Activated CD8-positive, alpha-beta memory T cell treated with anti-CD3 and anti-CD28 coated beads for 1 hour (primary cell): ENCODE measurements at regions not wholly inside any gene's neighbourhood (a gene's known extent, or its start where the extent isn't known, plus 50 kb on each side); places are given as distances from the start of the nearest gene placed in this dataset.

Experiments used
- DNase-seq, 2 donors: peaks; one replicate each; pipeline ENCODE4 v3.0.0-alpha.2; 2020; ENCODE audit warnings: low read depth in 1 of 2; ENCODE audit errors: extremely low read depth in 1 of 2

DNA sequence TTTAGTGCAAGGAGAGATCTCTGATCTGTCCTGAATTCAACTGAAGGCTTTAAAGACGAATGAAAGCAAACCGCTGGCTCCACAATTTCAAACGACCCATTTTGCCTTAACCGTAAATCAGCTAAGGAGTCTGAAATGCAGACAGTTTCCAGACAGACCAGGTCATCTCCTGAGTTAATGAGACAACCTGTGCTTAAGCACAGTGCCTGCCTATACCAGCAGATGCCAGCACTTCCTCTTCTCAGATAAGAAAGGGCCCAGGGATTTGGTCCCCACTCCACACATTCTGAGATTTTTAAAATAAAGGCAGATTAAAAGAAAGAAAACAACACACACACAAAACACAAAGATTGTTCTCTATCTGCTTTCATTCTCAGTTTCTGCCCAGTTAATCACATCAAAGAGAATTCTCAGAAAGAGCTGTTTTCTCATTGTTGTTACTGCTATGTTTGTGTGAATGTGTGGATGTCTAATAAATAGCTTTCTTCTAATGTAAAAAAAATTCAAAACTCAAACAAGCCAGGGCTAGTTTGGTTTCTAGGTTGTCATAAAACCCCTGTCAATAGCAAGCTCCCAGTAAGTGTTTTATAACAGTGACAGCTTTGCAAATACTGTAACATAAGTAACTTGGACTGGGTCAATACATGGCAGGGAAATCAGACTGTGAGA lies 157.7 kb upstream of the SLC24A2 start:
- no peak for DNase-seq

DNA sequence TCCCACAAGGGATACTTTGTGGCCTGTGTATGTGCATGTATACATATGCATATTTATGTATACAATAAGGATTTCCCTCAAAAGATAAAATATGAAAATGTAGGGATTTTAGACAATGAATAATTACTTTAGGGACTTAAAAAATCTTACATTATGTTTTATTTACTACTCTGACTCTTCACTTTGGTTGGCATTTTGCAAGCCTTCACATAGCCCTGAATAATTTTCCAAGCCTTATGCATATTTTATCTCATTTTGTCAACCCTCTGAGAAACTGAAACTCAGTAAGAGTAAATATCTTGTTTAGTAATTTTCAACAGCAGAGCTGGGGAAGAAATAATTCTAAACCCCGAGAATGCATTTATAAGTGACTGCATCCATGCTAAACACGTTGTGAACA lies 153.0 kb upstream of the SLC24A2 start:
- no peak for DNase-seq

DNA sequence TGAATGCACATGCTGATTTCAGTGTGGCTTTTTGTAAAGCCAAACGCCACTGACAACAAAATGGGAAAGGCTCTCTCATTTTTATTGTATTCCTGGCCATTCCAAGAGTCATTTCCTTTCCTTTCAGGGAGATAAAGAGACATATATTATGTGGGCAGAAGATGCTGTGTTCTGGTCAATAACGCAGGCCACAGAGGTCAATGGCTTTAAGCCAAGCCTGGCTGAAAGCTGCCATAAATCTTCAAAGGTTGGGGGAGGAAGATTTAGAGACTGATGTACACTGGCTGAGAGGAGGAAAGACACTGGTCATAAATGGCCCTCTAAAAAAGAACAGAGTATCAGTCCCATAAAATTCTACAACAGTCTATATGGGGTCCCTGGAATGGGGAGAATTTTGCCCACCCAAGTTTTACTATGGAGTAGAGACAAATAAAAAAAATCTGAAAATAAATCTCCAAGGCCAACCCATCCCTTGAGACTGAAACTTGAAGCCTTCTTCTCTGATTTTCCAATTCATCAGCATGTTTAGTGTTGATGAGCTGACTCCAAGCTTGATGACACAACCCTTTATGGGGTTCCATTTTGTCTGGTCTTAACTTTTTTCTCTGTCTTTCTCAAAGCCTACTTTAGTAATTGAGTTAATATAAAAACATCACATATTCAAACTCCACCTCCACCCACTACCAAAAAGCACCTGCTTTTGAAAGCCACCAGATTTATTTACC lies 152.1 kb upstream of the SLC24A2 start:
- no peak for DNase-seq

DNA sequence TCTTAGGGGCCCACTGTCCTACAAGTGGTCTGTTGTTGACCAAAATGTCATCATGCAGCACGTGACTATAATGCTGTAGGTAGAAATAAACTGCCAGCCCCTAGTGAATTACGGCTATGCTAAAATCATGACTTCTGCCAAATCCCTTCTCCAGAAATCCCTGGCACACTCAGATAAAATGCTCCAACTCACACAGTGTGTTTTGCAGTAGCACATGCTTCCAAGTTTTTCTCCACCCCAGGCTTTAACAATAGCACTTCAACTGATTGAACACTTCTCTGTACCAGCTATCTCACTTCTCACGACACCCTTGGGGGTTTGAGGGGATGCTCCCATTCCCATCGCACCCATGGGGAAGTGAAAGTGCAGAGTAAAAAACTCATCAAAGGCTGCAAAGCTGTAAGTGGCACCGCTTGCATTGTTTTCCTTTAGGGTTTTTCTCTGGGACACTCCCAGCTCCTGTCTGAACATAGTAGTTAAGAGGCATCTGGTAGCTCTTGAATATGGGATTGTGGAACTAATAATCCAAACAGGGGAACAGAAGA lies 151.0 kb upstream of the SLC24A2 start:
- DNase-seq = no peak

DNA sequence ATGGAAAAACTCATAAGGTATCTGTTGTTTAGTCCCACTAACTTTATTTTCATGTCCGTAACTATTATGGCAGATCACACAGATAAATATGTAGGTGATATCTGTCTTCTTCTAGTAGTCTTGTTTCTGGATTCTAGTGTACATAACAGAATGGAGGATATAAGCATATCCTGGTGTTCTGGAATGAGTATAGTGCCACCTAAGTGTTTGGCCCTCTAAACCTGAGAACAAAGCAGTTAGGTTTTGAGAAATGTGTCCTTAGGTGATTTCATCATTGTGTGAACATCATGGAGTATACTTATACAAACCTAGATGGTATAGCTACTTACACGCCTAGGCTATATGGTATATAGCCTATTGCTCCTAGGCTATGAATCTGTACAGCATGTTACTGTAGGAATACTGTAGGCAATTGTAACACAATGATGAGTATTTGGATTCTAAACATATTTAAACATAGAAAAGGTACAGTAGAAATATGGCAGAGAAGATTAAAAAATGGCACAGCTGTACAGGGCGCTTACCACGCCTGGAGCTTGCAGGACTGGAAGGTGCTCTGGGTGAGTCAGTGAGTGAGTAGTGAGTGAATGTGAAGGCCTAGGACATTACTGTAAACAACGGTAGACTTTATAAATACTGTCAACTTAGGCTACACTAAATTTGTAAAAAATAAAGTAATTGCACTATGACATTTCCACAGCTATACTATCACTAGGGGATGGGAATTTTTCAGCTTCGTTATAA lies 150.3 kb upstream of the SLC24A2 start:
- no peak for DNase-seq

DNA sequence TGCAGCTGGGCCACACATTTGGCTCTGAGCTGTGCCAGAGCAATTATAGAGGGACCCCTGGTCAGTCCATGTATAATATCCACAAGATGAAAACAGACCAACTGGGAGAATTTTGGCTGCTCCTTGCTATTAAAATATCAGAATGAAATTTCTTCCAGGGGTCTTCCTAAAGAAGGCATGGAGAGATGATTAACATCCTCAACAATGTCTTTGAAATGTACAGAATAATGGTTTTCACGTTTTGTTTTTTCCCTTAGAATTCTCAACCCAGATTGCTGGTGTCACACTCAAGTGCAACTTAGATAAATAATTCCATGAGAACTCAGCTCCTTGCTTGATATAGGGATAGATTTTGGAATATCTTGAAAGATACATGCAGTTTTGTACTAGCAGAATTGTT lies 148.3 kb upstream of the SLC24A2 start:
- DNase-seq = no peak

DNA sequence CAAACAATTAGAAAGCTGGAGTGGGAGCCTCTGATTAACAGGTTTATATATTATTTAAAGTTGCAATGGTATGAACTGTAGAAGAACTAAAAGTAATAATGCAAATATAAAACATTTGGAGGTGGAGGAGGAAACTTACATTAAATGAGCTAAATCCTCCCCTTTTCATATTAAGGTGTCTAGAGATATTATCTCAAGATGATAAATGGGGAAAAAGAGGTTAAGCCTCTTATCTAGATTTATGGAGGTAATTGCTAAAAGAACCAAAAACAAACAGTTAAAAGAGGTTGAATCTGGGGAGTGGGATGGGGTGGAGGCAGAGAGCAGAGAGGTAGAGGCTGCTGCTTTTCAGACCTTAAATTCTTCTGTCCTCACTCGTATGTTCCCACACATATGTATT lies 147.8 kb upstream of the SLC24A2 start:
- DNase-seq = no peak

DNA sequence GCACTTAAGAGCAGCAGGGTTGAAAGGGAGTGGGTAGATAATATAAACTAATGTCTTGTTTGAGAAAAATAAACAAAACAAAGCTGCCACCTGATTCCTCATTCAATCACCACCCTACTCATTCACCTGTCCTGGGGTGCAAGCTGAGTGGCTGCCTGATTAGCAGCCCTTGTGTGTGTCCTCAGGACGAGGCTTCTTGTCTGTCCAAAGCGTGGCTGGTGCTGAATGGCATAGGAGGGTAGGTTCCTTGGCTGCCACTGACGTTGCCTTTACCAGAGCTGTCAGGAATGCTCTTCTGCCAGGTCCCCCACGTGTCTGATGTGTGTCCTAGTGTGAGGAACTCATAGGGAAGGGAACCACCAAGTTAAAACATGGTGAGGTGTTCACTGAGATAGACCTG lies 146.6 kb upstream of the SLC24A2 start:
- DNase-seq = no peak

DNA sequence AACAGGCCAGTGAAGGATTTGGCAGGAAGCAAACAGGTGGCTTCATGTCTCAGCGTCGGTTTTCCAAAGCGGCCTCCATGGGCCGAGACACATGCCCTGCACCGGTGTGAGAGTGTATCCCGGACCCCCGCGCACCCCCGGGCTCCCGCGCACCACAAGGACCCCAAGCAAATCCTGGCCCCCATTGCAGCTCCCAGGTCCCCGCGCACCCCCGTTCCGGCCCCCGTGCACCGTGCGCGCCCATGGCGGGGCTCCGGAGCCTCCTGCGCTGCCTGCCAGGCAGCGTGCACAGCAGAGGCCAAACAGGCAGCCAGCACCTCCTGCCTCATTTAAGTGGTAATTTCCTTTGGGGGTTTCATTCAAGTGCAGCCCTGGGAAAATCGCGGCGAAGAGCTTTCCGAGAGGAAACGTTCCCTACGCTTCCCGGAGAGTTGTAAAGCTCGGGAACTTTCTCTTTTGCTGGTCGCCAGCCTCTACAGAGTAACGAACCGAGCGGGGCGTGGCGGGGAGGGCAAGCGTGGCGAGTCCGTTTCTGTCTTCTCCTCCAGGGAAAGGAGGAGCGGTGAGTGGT lies 145.5 kb upstream of the SLC24A2 start:
- no peak for DNase-seq

DNA sequence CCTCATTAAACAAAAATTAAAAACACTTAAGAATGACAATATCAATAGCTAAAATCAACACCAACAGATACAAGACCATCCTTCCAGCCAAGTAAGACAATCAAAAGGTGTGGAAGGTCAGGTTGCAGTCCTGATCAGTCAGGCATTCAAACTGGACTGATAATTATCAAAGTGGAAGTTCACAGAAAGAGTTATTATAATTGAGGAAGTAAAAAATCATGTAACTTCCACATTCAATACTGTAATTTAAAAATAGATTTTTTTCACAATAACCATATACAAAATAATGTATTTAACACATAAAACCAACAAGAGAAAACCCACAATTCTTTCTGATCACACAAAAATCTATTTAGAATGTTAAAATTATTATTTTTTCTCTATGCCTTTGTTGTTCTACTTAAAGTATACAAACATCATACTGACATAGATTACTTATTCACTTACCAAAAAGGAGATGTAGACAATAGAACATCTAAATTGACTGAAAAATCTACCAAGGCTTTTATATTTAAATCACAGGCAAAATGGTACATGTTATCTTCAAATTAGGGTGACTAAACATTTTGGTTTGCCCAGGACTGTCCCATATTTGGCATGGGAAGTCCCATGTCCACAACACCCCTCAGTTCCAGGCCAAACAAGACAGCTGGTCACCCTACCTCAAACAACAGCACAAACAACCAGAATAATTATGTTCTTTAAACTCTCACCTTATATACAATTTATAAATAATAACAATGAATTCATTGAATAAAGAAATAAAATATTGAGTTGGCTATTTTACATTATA lies 142.5 kb upstream of the SLC24A2 start:
- DNase-seq = no peak

DNA sequence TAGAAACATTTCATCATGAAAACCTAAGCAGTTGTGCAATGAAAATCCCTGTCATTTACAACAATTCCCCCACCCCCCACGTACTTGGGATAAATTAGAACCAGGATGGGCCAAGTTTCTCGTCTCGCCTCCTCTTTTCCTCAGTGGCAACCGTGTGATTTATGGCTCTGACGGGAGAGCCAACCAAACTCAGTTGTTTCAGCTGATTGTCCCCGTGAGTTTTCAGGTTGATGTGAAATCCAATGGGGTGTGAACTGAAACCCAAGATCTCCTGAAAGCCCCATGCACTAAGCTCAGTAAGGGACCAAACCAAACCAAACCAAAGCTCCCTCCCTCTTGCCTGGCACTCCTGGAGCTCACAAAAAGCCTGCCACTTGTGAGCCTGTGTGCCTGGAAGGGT lies 138.7 kb upstream of the SLC24A2 start:
- no peak for DNase-seq

DNA sequence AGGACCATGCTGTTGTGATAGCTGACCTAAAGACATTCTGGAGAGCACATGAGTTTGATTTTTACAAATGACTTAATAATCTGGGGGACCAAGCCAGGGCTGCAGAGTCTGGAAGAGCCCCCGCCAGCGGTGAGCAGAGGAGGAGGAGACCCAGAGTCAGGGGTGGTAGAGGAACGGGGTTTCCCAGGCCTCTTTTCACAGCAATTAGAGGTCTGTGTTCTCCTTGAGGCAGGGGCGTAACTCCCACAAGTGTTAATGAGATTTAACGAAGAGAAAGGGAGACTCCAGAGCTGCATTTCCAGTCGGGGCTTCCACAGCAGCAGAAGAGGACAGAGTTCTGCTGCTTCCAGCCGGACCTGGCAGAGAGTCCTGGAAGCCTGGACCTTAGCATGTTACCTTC lies 137.9 kb upstream of the SLC24A2 start:
- DNase-seq = no peak

DNA sequence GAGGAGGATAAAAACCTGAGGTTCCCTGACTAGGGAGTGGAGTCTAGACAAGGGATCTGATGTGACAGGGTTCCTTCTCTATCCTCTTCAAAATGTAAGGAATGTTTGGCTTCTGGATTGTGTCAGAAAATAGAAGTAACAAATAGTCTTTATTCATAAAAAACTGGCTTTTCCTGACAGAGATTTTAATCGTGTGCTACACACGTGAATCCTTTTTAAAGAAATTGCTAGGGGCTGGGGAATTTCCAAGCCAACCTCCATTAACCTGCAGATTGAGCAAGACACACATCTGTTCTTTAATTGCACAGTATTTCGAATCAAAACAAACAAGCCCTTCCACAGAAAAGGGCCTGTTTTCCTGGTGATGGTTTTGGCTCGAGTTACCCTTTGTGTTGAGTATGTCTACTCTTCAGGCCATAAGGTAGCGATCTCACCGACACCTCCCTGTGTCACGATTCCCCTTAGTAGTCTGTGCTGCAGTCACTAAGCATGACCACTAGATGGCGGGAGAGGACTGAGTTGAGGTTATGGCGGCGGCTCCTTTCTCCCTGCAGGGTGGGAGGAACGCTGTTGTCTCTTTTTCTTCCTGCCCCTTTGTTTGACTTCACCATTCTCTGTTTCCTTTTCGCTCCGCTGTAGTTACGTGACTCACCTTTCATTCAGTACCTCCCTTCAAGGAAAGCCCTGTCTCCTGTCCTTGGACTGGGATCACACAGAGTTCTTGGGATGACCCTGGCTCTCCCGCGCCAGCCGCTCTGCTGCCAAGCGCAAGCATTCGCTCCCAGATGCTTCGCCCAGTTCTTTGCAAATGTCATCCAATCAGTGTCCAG lies 137.1 kb upstream of the SLC24A2 start:
- peak; percentile 53 to 55 for DNase-seq

DNA sequence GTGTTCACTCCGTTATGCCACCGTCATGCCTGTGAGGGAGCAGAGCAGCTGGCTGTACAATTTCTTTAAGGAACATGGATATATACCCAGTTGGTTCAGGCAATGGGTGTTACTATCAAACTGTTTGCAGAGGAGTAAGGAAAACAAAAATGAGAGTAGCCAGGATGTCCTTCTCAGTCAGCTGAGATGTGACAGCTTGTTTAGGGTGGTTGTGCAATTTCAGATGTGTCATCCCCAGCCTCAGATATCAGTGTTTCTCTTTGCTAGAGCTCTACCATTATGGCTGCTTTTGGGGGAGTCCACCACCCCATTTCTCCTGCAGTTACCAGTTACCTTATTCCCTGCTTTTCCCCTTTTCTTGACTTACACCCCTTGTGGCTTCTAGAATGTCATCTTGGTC lies 135.2 kb upstream of the SLC24A2 start:
- no peak for DNase-seq

DNA sequence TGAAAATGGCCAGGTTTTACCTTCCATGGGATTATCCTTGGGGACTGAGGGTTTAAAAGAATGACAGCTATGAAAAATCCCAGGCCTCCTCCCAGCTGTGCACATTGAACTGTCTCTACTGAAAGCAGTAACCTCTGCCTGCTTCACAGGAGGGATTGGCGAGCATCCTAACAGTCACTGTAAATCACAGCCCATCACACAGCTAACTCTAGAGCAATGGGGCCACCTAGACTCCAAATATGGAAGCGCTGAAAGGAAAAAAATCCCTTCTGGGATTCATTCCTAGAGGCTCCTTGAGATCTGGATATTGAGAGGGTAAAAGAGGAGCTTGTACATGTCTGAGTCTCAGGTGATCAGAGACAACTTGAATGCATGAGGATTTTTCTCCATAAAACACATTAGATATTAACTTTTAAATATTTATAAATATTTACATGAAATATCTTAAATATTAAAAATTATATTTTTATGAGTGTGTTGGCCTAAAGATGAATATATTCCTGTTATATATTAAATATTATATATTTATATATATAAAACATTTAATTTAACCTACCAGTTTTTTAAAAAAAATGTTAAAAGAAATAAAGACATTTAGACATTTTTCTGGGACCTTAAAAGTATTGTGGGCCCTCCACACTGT lies 133.8 kb upstream of the SLC24A2 start:
- no peak for DNase-seq

DNA sequence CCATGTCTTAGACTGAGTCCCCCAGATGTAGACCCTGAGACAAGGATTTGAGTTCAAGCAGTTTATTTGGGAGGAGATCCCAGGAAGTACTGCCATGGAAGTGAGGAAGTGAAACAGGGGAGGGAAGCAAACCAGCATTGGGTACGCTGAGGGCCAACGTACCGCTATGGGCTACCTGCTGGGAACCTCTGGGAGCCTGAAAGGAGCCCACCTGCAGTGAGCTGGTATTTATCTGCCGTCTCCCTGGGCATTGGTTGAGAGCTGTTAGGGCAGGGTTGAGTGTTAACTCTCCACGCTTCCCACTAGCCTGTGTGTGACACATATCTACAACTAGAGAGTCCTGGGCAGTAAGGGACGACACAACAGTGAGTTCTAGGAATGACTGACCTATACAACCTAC lies 131.6 kb upstream of the SLC24A2 start:
- no peak for DNase-seq

DNA sequence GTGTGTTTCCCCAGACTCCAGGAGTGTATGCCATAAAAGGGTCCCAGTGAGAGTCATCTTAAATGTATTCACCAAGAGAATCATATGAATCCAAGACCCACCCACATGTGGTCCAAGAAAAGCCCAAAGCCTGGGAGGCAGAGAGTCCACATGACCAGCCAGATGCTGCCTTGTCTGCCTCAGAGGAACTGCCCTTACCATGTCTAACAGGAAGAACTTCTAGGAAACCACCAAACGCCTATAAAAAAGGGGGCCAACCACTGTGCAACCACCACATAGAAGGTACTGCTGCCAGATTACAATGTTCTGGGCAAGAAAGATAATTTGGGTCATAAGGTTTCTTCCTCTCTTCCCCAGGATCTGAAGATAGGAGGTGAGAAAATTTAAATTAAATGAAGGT lies 129.8 kb upstream of the SLC24A2 start:
- DNase-seq = no peak

DNA sequence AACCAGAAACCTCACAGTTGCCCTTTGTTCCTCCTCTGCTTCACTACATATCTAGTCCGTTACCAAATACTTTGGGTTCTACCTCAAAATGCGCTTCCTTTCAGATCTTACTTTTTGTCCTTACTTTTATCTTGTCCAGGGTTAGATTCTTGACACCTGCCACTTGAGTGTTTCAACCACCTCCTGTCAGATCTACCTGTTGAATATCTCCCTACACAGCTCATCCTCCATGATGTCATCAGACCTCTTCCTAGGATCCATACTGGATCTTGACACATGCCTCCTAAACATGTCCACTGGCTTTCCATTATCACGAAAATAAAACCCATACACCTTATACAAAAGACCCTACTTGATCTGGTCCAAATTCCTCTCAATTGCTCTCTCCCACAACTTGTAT lies 125.2 kb upstream of the SLC24A2 start:
- DNase-seq = no peak

DNA sequence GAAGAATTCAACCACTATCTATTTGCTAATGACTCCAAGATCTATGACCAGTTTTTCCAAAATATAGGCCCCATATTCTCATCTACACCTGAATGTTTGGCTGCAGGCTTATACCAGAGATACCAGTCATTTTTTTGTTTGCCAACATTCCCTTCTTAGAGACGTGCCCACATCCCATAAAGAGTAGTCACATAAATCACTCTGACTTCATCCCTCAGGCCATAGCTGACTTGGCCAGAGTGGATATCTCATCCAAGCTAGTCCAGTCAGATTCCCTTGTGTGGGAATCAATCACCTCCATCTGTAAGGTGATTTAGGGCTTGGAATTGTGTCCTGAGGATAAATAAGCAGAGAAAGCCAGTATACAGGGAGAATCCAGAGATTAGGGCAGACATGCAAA lies 124.3 kb upstream of the SLC24A2 start:
- DNase-seq = no peak
